HG02884 (cell line): ENCODE measurements at regions not wholly inside any gene's neighbourhood (a gene's known extent, or its start where the extent isn't known, plus 50 kb on each side); places are given as distances from the start of the nearest gene placed in this dataset.
"Not testable (repeated sequence)": the region's sequence is repeated elsewhere in the genome, so short reads cannot be mapped to it uniquely, and the experiment has no call there.

Source experiments
- ATAC-seq: cut with Tn5 transposase; IDR thresholded peaks from one replicate; pipeline ENCODE4 v1.9.1; 2021; ENCODE audit warnings: mild to moderate bottlenecking, moderate library complexity; ENCODE audit not compliant: unreplicated experiment

DNA sequence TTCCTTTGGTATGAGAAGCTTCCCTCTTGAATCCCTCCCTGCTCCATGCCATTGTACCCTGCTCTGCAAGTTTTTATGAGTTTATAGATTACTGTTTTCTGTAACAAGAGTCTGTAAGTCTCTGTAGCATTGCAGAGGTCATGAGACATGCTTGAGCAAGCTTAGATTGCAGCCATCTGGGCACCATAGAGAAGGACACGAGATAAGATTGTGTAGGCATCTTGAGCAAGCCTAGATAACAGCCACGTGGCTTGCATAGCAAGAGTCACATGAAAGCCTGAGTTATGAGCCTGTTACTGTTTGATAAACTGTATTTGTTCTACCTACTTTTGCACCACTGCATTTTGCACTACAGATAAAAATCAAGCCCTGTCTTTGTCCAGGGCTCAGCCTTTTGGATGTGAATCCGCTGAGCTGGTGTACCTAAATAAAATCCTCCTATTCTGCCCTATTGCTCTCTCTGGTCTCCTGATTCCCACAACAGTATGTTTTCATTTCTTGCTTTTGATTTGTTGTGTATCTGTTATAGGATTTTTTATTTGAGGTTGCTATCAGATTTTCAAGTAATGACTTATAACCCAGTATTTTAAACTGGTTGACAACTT lies 127.4 kb upstream of the ANKRD50 start:
- no peak for ATAC-seq

DNA sequence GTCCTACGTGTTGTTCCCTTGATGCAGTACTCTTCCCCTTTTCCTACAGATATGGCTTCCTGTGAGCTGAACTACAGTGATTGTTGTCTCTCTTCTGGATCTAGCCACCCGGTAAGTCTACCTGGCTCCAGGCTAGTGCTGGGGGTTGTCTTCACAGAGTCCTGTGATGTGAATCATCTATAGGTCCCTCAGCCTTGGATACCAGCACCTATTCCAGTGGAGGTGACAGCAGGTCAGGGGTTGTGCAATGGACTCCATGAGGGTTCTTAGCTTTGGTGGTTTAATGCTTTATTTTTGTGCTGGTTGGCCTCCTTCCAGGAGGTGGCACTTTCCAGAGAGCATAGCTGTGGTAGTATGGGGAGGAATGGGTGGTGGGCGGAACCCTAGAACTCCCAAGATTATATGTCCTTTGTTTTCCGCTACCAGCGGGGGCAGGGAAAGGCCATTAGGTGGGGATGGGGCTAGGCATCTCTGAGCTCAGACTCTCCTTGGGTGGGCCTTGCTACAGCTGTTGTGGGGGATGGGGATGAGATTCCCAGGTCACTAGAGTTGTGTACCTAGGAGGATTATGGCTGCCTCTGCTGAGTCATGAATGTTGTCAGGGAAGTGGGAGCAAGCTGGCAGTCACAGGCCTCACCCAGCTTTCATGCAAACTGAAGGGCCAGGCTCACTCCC lies 121.4 kb upstream of the ANKRD50 start:
- no peak for ATAC-seq

DNA sequence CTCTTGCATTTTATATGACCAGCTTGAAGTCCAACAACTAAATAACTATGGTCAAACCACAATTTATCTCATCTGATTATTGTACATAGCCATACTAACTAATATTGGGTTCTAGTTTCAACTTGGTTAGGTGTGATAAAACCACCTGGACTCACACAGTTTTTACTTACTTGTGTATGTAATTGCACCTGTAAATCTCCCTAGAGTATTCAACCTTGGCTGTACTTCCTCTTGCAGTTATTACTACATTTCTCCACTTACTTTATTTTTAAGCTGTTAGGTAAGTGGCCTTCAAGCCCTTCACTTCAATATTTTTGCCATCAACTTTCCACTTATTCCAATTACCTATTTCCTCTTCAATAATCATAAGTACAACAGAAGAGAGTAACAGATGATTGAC lies 115.8 kb upstream of the ANKRD50 start:
- ATAC-seq, result no peak

DNA sequence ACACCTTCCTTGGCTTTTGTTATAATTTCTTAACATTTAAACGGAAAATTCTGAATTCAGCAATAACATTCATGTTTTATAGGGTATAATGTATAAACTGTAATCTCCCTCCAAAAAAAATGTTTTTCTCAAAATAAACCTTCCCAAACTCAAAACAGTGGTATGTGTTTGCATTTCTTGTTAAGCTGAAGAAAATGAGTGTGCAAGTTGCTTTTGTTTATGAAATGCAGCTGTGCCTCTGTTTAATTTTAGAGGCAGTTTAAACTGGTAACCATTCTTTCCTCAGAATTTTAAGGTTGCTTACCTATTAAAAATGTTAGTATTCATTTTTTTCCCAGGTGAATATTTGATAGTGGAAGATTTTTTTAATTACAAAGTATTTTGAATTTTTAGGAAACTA lies 105.0 kb upstream of the ANKRD50 start:
- no peak for ATAC-seq

DNA sequence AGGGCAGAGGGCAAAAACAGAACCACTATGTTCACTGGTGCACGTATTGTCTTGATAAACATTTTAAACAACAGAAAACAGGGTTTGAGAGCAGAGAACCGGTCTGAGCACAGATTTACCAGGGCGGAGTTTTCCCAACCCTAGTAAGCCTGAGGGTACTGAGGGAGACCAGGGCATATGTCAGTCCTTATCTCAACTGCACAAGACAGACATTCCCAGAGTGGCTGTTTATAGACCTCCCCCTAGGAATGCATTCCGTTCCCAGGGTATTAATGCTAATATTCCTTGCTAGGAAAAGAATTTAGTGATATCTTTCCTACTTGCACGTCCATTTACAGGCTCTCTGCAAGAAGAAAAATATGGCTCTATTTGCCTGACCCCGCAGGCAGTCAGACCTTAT lies 99.7 kb upstream of the ANKRD50 start:
- not testable (repeated sequence) for ATAC-seq

DNA sequence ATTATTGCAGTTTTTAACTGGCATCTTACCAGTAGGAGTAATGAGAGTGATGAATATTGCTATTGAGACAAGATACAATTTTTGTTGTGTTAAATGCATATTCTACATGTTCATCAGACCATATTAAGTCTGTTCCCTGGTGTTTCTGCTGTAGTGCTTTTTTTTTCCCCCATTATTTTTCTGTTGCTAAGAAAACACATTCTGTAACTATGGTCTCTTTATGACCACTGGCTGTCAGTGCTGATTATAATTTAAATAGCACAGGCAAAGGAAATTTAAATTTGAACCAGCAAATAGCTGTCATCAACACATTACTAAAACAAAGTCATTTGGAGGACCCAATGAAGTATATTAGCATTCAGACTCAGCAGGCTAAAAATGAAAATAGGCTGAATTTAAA lies 98.3 kb upstream of the ANKRD50 start:
- no peak for ATAC-seq

DNA sequence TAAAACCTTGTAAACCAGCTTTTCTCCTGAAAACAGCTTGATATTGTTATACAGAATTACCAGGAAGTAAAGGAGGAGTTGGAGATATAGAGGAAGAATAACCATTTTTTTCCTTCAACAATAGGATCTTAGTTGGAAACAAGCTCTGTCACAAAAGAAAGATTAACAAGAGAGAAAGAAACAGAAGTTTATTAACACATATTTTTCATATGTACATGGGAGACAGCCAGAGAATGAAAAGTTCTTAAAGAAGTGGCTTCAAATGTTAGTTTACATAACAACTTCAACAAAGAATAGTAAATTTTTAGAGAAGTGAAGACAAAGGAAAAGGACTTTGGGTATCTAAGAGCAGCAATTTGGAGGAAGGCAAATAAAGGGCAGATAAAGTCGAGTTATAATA lies 94.9 kb upstream of the ANKRD50 start:
- no peak for ATAC-seq

DNA sequence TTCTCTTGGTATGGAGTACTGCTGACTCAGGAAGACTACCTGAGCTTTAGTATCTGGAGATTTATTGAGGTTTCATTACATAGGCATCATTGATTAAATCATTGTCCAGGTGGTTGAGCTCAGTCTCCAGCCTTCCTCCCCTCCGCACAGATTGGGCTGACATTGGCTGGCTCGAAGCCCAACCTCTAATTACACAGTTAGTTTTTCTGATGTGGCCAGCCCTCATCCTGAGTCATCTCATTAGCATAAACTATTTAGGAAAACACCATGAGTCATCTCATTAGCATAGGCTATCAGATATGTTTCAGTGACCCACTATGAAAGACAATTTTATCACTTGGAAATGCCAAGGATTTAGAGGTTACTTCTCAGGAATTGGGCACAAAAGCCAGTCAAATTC lies 93.9 kb upstream of the ANKRD50 start:
- no peak for ATAC-seq

DNA sequence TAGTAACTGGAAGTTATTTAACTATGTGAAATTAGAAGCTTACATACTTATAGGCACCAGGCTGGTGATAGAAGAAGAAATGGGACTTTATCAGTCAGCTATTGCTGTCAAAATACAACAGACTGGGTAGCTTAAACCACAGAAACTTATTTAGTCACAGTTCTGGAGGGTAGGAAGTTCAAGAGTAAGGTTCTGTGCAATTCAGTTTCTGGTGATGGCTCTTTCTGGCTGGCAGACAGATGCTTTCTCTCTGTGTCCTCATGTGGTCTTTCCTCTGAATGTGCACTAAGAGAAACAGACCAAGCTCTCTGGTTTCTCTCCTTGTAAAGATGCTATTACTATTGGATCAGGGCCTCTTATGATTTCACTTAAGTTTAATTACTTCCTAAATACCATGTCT lies 92.1 kb upstream of the ANKRD50 start:
- no peak for ATAC-seq

DNA sequence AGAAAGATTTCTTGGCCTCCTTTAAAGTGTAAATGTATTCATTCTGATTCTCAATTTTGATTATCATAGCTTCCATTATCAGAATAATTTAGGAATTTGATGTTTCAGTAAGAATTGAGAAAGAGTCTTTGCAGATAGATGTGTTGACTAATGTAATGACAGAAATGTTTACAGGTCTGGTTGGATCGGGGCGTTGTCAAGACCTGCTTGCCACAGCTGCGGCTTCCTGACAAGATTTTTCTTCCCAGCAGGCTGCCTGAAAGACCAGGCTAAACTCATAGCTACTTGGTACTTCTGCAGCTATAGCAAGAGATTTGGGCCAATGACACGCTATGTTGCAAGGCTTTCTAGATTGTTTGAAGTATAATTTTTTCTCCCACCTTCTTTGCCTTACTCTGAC lies 91.5 kb upstream of the ANKRD50 start:
- no peak for ATAC-seq

DNA sequence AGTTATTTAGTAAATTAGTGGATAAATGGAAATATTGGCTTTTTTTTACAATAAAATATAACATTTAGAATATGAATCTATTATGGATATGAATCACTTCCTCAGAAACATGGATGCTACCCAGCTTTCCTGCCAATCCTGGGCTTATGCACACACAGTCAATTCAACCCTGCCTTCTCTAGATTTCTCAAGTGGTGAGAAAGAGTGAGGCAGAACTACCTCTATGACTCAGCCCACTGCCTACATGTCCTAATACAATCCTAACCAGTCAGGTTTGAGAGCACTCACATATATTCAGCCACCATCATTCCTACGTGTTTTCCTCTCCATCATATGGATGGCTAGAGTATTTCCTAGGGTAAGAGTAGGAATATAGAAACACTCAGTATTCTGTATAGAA lies 91.1 kb upstream of the ANKRD50 start:
- ATAC-seq, result peak; percentile 45

DNA sequence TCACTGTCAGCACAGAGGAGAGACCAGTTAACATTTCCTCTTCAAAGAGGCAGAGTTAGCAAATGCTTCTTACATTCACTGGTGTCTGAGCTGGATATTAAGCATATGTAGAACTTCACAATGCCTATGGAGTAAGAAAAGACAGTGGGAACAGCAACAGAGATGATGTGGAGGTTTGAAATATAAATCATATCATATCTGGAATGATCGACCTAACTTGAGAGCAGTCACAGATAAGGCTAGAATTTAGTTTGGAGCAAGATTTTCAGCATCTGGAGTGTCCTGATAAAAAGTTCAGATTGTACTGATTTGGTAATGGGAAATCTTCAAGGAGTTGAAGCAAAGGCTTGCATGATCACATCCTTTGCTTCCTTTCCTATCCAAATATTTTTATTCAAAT lies 90.5 kb upstream of the ANKRD50 start:
- ATAC-seq, result no peak

DNA sequence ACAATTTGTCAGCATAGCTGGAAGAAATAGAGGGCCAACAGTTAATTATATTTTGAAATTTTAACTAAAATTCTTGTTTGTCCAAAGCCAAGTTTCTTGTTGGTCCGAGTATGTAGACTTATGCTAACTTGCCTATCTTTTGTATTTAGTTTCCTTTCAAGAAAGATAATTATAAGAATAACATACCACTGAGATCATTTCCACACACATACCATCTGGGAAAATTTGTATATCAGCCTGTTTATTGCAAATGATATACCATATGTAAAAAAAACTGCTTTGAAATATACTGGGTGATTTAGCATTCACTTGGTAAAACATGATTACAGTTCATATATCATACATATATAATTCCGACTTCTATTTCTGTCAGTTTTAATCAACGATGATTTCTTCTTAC lies 84.7 kb upstream of the ANKRD50 start:
- ATAC-seq, result no peak

DNA sequence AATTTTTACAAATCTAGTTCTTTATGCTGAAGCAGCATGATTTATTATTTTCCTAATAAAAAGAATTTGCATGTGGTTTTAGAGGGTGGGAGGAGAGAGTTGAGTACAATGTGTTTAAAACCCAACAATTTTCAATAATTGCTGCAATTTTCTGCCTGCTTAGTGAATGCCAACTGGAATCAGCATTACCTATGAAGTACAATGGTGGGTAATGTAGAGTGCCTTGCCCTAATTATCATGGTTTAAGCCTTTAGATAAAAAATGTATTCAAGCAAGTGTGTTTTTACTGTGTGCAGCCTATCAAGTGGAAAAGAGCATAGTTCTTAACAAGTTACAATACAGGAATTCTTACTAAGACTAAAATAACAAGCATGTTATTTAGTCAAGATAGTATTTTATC lies 77.9 kb upstream of the ANKRD50 start:
- ATAC-seq, result no peak

DNA sequence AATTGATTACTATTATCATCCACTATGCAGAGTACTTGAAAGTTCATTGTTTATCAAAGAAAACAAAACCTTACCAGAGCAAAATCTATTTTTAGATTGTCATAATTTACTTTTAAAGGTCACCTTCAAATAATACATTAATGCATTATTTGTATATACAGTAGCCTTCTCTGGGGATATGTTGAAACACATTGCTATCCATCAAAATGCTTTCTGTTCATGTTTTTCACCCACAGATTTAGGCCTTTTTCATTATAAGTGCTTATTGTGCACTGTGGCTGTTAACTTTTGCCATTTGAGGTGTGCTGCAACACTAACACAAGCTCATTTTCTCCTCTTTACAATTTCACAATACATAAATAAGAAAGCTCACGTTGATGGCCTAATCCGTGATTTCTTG lies 74.1 kb upstream of the ANKRD50 start:
- ATAC-seq, result no peak

DNA sequence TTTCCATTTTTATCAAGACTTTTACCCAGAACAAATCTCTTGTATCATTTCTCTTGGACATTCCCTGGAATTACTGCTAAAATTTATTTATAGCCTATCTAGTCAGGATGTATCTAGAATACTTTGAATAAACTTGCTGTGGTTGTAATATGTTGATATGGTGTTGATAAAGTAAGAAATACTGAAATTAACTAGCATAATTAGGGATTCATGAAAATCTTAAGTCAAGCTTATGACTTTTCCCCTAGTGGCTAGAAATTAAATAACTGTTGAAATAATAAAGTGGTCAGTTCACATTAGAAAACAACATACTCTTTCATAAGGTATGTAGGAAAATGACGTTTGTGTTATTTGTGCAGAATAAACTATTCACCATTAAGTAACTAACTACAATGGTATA lies 73.1 kb upstream of the ANKRD50 start:
- ATAC-seq, result no peak

DNA sequence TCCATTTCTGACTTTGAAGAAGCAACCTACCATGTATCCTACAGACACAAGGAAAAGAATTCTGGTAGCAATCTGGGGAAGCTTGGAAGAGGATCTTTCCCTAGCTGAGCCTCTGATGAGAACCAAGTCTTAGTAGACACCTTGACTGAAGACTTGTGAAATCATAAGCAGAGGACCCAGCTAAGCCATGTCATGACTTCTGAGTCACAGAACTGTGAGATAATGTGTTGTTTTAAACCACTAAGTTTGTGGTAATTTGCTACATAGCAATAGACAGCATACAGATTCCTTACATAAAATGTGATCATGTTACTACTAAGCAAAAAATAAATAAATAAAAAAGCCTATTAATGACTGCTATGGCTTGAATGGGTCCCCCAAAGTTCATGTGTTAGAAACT lies 71.3 kb upstream of the ANKRD50 start:
- ATAC-seq, result no peak

DNA sequence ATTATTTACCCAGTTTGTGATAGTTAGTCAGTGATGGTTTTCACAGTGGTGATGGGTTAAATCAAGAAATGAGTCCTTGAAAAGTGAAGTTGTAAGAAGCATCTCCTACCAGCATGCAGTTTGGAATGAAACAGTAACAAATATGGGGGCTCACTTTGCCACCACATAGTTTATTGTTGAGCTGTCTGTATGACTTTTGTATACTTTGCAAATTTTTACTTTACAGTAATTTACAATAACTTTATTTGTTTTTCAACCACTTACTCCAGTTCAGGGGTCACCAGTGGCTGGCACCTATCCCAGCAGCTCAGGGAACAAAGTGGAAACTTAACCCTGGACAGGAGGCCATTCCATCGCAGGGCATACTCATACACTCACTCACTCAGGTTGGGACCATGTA lies 64.5 kb upstream of the ANKRD50 start:
- ATAC-seq, result no peak

DNA sequence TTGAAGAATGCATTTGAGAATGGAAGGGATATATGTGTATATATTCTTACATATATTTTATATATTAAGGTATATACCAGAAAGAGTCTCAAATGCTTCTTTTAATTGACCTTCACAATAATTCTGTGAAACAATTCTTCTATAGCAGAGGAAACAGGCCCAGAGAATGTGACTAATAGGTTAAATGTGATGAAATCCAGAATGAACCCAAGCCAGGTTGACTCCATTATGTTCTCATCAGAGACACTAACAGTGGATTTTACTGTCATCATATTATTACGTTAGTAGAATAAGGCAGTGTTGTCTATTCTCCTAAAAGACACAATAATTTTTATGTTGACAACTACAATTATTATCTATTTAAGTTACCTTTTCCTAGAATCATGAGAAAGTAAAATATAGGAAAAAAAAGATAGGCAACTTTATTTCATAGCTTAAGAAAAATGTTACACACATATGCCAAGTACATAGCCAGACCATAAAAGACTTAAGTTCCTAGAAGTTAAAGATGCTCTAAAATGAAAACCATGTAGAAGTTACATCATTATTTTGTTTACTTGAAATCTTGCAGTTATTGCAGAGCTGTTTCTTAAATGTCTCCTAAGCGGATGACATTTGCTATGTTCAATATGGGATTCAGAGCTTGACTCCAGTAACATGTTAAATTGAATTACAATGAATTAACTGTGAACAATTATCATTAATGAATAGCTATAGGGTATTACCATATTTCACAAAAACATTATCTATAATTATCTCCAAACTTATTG lies 56.2 kb upstream of the ANKRD50 start:
- no peak for ATAC-seq

DNA sequence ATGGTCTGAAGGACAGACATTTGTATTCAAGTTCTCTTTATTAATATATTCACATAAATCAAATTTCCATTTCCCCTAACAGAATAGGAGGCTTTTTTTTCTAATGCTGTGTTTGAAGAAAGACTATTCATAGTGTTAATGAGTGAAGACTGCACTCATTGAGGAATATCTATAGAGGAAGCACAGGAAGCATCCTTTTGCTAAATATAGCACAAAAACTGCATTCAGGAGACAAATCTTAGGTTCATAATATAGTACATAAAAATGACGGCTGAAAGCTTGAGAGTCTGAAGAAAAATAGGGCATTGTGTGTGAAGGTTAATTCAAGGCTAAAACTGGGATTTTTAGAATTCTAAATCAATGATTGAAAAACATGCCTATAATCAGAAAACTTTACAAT lies 50.4 kb upstream of the ANKRD50 start:
- ATAC-seq, result no peak
